GM21526 (cell line): ENCODE measurements at regions not wholly inside any gene's neighbourhood (a gene's known extent, or its start where the extent isn't known, plus 50 kb on each side); places are given as distances from the start of the nearest gene placed in this dataset.

ENCODE experiments used
- ATAC-seq: cut with Tn5 transposase; IDR thresholded peaks from one replicate; pipeline ENCODE4 v1.9.1; 2021; ENCODE audit warnings: moderate library complexity; ENCODE audit not compliant: unreplicated experiment, low FRiP score

GRCh38 chr21:38988509-38989378 is 183.0 kb downstream of the ETS2 start:
- no peak for ATAC-seq

DNA sequence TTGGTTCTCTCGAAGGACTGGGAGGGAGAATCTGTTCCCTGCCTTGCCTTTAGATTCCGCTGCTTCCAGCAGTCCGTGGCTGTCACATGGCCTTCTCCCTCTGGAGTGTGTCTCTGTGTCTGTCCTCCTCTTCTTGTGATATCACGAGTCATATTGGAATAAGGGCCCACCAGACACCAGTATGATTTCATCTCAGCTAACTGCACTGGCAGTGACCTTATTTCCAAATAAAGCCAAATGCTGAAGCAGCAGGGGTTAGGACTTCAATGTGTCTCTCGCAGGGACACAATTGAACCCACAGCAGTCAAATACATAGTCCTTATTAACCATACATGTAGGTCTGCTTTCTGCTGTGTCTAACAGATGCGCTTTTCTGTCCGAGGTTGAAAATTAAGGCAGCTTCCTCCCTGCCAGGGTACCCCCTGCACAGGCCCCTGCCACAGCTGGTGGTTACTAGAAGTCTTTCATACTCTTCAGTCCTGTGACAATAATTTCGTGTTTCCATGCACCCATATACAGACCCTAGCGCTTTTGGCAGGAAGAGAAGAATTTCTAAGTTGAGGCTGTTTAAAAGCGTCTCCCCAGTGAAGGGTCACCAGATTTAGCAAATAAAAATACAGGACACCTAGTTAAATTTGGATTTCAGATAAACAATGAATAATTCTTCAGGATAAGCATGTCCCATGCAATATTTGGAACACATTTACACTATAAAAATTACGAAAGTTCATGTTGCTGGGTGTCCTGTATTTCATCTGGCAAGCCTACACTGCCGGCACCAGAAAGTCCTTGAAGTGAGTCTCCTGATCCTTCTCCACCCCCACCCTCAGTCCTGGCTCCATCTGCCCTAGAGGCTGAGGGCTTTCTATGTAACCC is 182.1 kb downstream of the ETS2 start:
- no peak for ATAC-seq

- ATAC-seq = no peak
These were observed 181.3 kb downstream of the ETS2 start for GRCh38 chr21:38986806-38987632.

- ATAC-seq = no peak
These were observed 180.7 kb downstream of the ETS2 start for GRCh38 chr21:38986406-38986805.

GRCh38 chr21:38985568-38986378 is 180.0 kb downstream of the ETS2 start:
- ATAC-seq = no peak

- no peak for ATAC-seq
These were observed 179.3 kb downstream of the ETS2 start for GRCh38 chr21:38984982-38985567.

DNA sequence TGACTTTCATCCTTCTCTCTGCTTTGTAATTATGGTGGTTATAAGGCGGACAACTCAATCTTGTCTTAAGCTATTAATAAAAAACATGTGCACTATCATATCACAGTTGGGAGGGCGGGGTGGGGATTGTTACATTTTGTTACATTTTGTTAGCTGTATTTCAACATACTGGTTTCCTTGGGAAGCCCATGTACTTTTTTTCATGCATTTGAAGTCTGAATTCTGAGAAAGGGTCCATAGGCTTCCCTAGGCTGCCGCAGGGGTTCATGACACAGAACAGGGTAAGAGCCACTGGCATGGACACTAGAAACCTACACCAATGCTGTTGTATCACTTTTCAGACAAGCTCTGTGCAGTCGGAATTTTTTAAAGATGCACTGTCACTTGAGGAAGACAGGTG is 178.8 kb downstream of the ETS2 start:
- no peak for ATAC-seq

DNA sequence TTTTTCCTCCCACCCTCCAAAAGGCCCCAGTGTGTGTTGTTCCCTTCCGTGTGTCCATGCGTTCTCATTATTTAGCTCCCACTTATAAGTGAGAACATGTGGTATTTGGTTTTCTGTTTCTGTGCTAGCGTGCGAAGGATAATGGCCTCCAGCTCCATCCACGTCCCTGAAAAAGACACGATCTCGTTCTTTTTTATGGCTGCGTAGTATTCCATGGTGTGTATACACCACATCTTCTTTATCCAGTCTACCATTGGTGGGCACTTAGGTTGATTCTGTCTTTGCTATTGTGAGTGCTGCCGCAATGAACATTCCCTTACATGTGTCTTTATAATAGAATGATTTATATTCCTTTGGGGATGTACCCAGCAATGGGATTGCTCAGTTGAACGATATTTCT is 177.8 kb downstream of the ETS2 start:
- no peak for ATAC-seq

GRCh38 chr21:38982804-38983203 is 177.1 kb downstream of the ETS2 start:
- ATAC-seq = no peak

GRCh38 chr21:38982096-38982495 is 176.4 kb downstream of the ETS2 start:
- no peak for ATAC-seq

- ATAC-seq = no peak
These were observed 174.9 kb downstream of the ETS2 start for GRCh38 chr21:38980416-38981313.

- no peak for ATAC-seq
These were observed 173.8 kb downstream of the ETS2 start for GRCh38 chr21:38979271-38980121.

DNA sequence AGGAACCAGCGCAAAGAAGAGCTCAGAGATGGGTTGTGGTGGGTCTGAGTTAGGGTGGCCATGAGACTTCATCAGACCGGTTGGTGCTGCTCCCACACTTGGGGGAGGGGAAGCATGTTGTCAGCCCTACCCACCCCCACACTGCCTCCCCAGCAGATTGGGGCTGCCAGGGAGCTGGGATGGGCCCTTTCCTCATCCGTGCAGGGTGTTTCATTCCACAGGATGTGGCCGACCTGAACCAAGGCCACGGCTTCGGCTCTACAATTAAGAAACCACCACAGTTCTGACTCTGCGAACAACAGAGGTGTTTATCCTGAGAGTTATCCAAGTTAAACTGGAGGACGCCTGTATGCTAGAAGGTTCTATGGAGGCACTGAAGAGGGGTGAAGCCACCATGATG is 171.2 kb downstream of the ETS2 start:
- ATAC-seq = no peak

DNA sequence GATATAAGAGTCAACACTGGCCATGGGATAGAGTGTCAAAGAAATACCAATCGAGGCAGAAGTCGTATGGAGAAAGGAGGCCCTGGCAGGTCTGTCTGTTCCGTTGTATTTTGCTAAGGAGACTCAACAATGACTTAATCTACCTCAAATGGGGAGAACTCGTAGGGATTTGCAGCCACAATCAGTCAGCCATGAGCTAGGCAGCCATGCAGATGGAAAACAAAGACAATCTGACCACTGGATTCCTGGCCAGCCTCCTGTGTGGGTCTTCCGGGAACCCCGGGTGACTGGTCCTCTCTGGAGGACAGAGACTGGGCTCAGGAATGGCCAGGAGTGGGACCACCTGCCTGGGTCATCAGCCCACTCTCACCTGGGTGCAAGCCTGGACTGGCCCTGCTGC is 167.8 kb downstream of the ETS2 start:
- ATAC-seq = no peak

GRCh38 chr21:38972078-38972477 is 166.3 kb downstream of the ETS2 start:
- no peak for ATAC-seq

DNA sequence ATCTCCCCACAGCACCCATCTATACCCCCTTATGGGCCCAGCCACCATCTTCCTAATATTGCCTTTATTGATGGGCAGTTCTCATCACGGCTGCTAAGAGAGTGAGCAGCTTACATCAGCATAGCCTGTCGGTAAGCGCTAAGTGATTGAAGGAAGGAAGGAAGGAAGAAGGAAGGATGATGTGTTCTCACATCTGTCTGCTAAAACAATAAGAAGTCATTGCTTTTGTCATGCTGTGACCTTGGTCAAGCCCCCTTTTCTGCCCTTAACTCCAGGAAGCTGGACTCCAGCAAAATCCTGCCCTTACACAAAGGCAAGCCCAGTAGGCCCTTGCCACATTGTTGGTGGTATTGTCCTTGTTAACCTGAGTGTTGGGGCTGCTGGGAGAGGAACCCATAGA is 165.0 kb downstream of the ETS2 start:
- no peak for ATAC-seq

- ATAC-seq = no peak
These were observed 163.3 kb downstream of the ETS2 start for GRCh38 chr21:38968887-38969543.
